Endothelial cell of umbilical vein (primary cell): ENCODE measurements at regions not wholly inside any gene's neighbourhood (a gene's known extent, or its start where the extent isn't known, plus 50 kb on each side); places are given as distances from the start of the nearest gene placed in this dataset.

Source experiments
- BruUV-seq: library from RNA; stranded (reverse); fragments of 400-500 nt; replicated peaks from 2 replicates; lab custom pipeline; 2021; lab: Mats Ljungman, UMichigan
- CTCF ChIA-PET: fragments of 300-600, 350-600 bp; sonication (Branson Sonifier 250); formaldehyde crosslinking; loops from one replicate; lab custom pipeline; 2021; ENCODE audit warnings: antibody characterized with exemption, inconsistent platforms; lab: Charles Lee
- POLR2A ChIA-PET: fragments of 300-600, 350-600 bp; sonication (Branson Sonifier 250); formaldehyde crosslinking; loops from one replicate; lab custom pipeline; 2021; ENCODE audit warnings: antibody characterized with exemption, inconsistent platforms; lab: Charles Lee
- DNase-seq: peaks from one replicate; pipeline ENCODE4 v3.0.0-alpha.2; 2011; ENCODE audit warnings: low read depth, low spot score
- FAIRE-seq: peaks from 2 replicates; lab custom pipeline; 2011; peaks lifted over from hg19 to GRCh38; lab: Jason Lieb, UNC
- H2AFZ ChIP-seq: 2 replicates; pipeline ENCODE4 v1.6.0; 2012; ENCODE audit warnings: low read depth, low read length, control low read depth, inconsistent platforms
- H3K27ac ChIP-seq: 2 replicates; pipeline ENCODE4 v1.5.1; 2011; ENCODE audit warnings: low read depth, mild to moderate bottlenecking, control low read depth, low read length, moderate library complexity; ENCODE audit not compliant: insufficient read depth
- H3K27me3 ChIP-seq, 2 experiments: 2 replicates each; pipeline versions ENCODE4 v1.6.0 to v1.6.1; 2011; ENCODE audit warnings: low read length in 2 of 2, mixed read lengths in 1 of 2; ENCODE audit not compliant: control insufficient read depth in 2 of 2, insufficient read depth in 2 of 2
- H3K36me3 ChIP-seq, 2 experiments: 2 replicates in 1 of 2; 3 replicates in 1 of 2; pipeline ENCODE4 v1.5.1; 2011; ENCODE audit warnings: low read length in 2 of 2, mild to moderate bottlenecking in 1 of 2, moderate library complexity in 1 of 2; ENCODE audit not compliant: control insufficient read depth in 2 of 2, insufficient read depth in 2 of 2; ENCODE audit errors: extremely low read depth in 1 of 2
- H3K4me1 ChIP-seq: 3 replicates; pipeline ENCODE4 v1.5.1; 2011; ENCODE audit warnings: mild to moderate bottlenecking, low read length; ENCODE audit not compliant: control insufficient read depth, insufficient read depth; ENCODE audit errors: extremely low read depth
- H3K4me2 ChIP-seq: 2 replicates; pipeline ENCODE4 v1.6.1; 2011; ENCODE audit warnings: low read length, control low read depth, mixed read lengths; ENCODE audit not compliant: insufficient read depth
- H3K4me3 ChIP-seq, 3 experiments: fragments of 200-600 bp in 1 of 3; sonication (generic), shearing (Covaris generic) in 1 of 3; replicated peaks in 1 of 3; 2 replicates each; pipeline ENCODE4 v1.5.1; 2011 to 2016; ENCODE audit warnings: control low read depth in 3 of 3, low read length in 3 of 3, mild to moderate bottlenecking in 2 of 3, inconsistent platforms in 1 of 3, low read depth in 1 of 3, moderate library complexity in 1 of 3; ENCODE audit not compliant: insufficient read depth in 1 of 3
- H3K79me2 ChIP-seq: 2 replicates; pipeline ENCODE4 v1.6.0; 2012; ENCODE audit warnings: low read length, inconsistent platforms; ENCODE audit not compliant: control insufficient read depth, insufficient read depth
- H3K9ac ChIP-seq: replicated peaks from 2 replicates; pipeline ENCODE3; 2011; ENCODE audit warnings: low read length, control low read depth; ENCODE audit not compliant: insufficient read depth; ENCODE audit errors: extremely low read depth
- H3K9me1 ChIP-seq: replicated peaks from 3 replicates; pipeline ENCODE4 v1.6.0; 2011; ENCODE audit warnings: mild to moderate bottlenecking, low read length; ENCODE audit not compliant: control insufficient read depth, insufficient read depth; ENCODE audit errors: extremely low read depth
- H3K9me3 ChIP-seq: replicated peaks from 2 replicates; pipeline ENCODE4 v1.5.1; 2012; ENCODE audit warnings: low read length, inconsistent platforms; ENCODE audit not compliant: control insufficient read depth, insufficient read depth
- H4K20me1 ChIP-seq: replicated peaks from 2 replicates; pipeline ENCODE3; 2011; ENCODE audit warnings: mild to moderate bottlenecking, low read length; ENCODE audit not compliant: control insufficient read depth, insufficient read depth; ENCODE audit errors: extremely low read depth
- FOS ChIP-seq: IDR thresholded peaks from 2 replicates; pipeline ENCODE4 v1.6.1; 2011; ENCODE audit warnings: mild to moderate bottlenecking, low read length, moderate library complexity, borderline replicate concordance; ENCODE audit not compliant: insufficient read depth
- POLR2A ChIP-seq: IDR thresholded peaks from 2 replicates; pipeline ENCODE4 v1.6.1; 2012; ENCODE audit warnings: low read depth, mild to moderate bottlenecking, control low read depth, low read length
- dilution Hi-C: fragments of 300-500 bp; cut with MboI; formaldehyde crosslinking; loops from one replicate; pipeline ENCODE4 v1.15.0; 2019; ENCODE audit warnings: low sequenced_read_pairs; ENCODE audit not compliant: extremely low pct_ligation_motif_present
- intact Hi-C: fragments of 100-400 bp; cut with micrococcal nuclease; formaldehyde crosslinking; loops from one replicate; pipeline ENCODE4 v1.10.0; 2022
- TF ChIP-seq, protein P1 (sequence below), 2 donors: IDR thresholded peaks; 1 replicate in 1 of 2; 2 replicates in 1 of 2; pipeline ENCODE4 v1.5.1; 2011; ENCODE audit warnings: low read length in 2 of 2, mild to moderate bottlenecking in 2 of 2, moderate library complexity in 2 of 2, control low read depth in 1 of 2, inconsistent platforms in 1 of 2, low read depth in 1 of 2; ENCODE audit not compliant: insufficient read depth in 1 of 2; ENCODE audit errors: extremely low read depth in 1 of 2

DNA sequence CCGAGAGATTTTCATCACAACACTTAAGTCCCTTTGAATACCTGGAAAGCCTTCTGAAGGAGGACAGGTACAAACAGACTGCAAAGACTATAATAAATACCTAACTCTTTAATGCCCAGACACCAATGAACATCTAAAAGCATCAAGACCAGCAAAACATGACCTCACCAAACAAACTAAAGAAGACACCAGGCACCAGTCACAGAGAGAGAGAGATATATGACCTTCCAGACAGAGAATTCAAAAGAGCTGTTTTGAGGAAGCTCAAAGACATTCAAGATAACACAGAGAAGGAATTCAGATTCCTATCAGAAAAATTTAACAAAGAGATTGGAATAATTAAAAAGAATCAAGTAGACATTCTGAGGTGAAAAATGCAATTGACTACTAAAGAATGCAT, 50.6 kb upstream of the ACADM start:
- intact Hi-C loops, result no loop called here
- Histone ChIP-seq H3K4me2 (no peak overlapping the region), H3K9ac (no peak overlapping the region), H3K79me2 (no peaks in the 10 kb centered on the region), H2AFZ (no peak overlapping the region), H3K27me3 (no peaks in the 10 kb centered on the region), H3K9me1 (no peaks in the 10 kb centered on the region), H3K27ac (no peak overlapping the region), H3K9me3 (no peaks in the 10 kb centered on the region), H3K4me3 (no peak overlapping the region), H4K20me1 (no peaks in the 10 kb centered on the region), H3K36me3 (no peaks in the 10 kb centered on the region), H3K4me1 (no peaks in the 10 kb centered on the region)
- DNase-seq (no peak), FAIRE-seq (no peak)
- dilution Hi-C loops, result no loop called here
- no TSS peak for BruUV-seq
- CTCF ChIA-PET, result no interaction called here
- TF ChIP-seq POLR2A, result no peak
- TF ChIP-seq, protein P1, sequence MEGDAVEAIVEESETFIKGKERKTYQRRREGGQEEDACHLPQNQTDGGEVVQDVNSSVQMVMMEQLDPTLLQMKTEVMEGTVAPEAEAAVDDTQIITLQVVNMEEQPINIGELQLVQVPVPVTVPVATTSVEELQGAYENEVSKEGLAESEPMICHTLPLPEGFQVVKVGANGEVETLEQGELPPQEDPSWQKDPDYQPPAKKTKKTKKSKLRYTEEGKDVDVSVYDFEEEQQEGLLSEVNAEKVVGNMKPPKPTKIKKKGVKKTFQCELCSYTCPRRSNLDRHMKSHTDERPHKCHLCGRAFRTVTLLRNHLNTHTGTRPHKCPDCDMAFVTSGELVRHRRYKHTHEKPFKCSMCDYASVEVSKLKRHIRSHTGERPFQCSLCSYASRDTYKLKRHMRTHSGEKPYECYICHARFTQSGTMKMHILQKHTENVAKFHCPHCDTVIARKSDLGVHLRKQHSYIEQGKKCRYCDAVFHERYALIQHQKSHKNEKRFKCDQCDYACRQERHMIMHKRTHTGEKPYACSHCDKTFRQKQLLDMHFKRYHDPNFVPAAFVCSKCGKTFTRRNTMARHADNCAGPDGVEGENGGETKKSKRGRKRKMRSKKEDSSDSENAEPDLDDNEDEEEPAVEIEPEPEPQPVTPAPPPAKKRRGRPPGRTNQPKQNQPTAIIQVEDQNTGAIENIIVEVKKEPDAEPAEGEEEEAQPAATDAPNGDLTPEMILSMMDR (IDR thresholded peaks at IDR 0.05; ENCODE audit: extremely low read depth in 1 of 2, insufficient read depth in 1 of 2, low read depth in 1 of 2, low read length in 2 of 2), result no peak
- TF ChIP-seq FOS, result no peak
- POLR2A ChIA-PET, result no interaction called here
